ENCODE measurements at regions not wholly inside any gene's neighbourhood (a gene's known extent, or its start where the extent isn't known, plus 50 kb on each side); places are given as distances from the start of the nearest gene placed in this dataset.

- TF ChIP-seq RAD21 (IDR thresholded peaks at IDR 0.05; ENCODE audit: low read length) (no peak), RFX5 (IDR thresholded peaks at IDR 0.05; ENCODE audit: low read depth, low read length) (no peak), MAFK (IDR thresholded peaks at IDR 0.05; ENCODE audit: low read depth, low read length) (no peak), BHLHE40 (IDR thresholded peaks at IDR 0.05; ENCODE audit: low read depth, low read length) (no peak), FOS (IDR thresholded peaks at IDR 0.05; ENCODE audit: low read depth, low read length) (no peak), CEBPB (IDR thresholded peaks at IDR 0.05; ENCODE audit: low read depth, low read length) (no peak), SMC3 (IDR thresholded peaks at IDR 0.05; ENCODE audit: low read depth, low read length) (no peak), MXI1 (IDR thresholded peaks at IDR 0.05; ENCODE audit: borderline replicate concordance, low read depth, low read length) (no peak), ELK1 (IDR thresholded peaks at IDR 0.05; ENCODE audit: borderline replicate concordance, low read depth, low read length) (no peak), CTCF (conservative IDR thresholded peaks at IDR 0.05; ENCODE audit: low read depth, low read length) (no peak)
- Histone ChIP-seq H3K14ac (replicated peaks; ENCODE audit: low read depth, low read length) (no peak overlapping the region), H3K18ac (ENCODE audit: low read depth, low read length) (no peak overlapping the region), H4K8ac (ENCODE audit: low read depth in 2 of 2, low read length in 2 of 2) (no peak overlapping the region), H2BK20ac (ENCODE audit: low read depth, low read length) (no peak overlapping the region), H3K27me3 (ENCODE audit: control insufficient read depth, insufficient read depth, low read length) (no peaks in the 10 kb centered on the region), H2BK120ac (ENCODE audit: low read depth, low read length) (no peak overlapping the region), H4K5ac (ENCODE audit: low read depth, low read length) (no peak overlapping the region), H2AK9ac (replicated peaks; ENCODE audit: low read depth, low read length, poor library complexity) (no peak overlapping the region), H2AK5ac (ENCODE audit: low read depth, low read length) (no peak overlapping the region), H2AFZ (replicated peaks; ENCODE audit: low read length, poor library complexity) (no peak overlapping the region), H3K79me1 (ENCODE audit: low read depth in 1 of 2, low read length in 2 of 2) (no peaks in the 10 kb centered on the region), H3K36me3 (ENCODE audit: control insufficient read depth, insufficient read depth, low read length) (no peaks in the 10 kb centered on the region), H3K4ac (ENCODE audit: low read depth, low read length) (no peak overlapping the region), H4K20me1 (ENCODE audit: insufficient read depth, low read length) (no peaks in the 10 kb centered on the region), H3K9me1 (ENCODE audit: insufficient read depth, low read length) (no peaks in the 10 kb centered on the region), H3K9ac (ENCODE audit: low read depth, low read length) (no peak overlapping the region), H3K56ac (ENCODE audit: extremely low read depth, insufficient read depth, low read length) (no peak overlapping the region), H3K4me2 (ENCODE audit: low read depth, low read length) (no peak overlapping the region), H3K23ac (ENCODE audit: low read depth, low read length) (no peak overlapping the region), H2BK5ac (ENCODE audit: low read depth, low read length, poor library complexity, severe bottlenecking) (no peak overlapping the region), H4K91ac (ENCODE audit: insufficient read depth, low read depth, low read length) (no peak overlapping the region), H3K4me1 (ENCODE audit: control insufficient read depth, insufficient read depth, low read length) (no peaks in the 10 kb centered on the region), H2BK15ac (ENCODE audit: low read depth, low read length) (no peak overlapping the region), H3K4me3 (ENCODE audit: insufficient read depth, low read depth, low read length) (no peak overlapping the region), H3K9me3 (ENCODE audit: control insufficient read depth, insufficient read depth, low read length) (no peaks in the 10 kb centered on the region), H3K27ac (ENCODE audit: insufficient read depth, low read length) (no peak overlapping the region)
- no peak for ATAC-seq (ENCODE audit: low read depth)
- WGBS, 2 experiments (ENCODE audit: extremely low coverage in 2 of 2, insufficient read length in 1 of 2) = 23% methylated on average over 4 of the region's 7 CpGs; no CpG with 5 or more reads in 1 of the 2 experiments
- BruUV-seq (replicated peaks) = no TSS peak
- ChIA-PET POLR2A (ENCODE audit: unreplicated experiment) (no interaction called here), CTCF (no interaction called here)
- dilution Hi-C loops (cut with HindIII; ENCODE audit: low sequenced_read_pairs, unreplicated experiment) (no loop called here), in situ Hi-C loops (cut with MboI; ENCODE audit: low sequenced_read_pairs) (no loop called here), intact Hi-C loops (cut with micrococcal nuclease) (no loop called here)
- DNase-seq = no peak
Measured at GRCh38 chr13:91132786-91133185, 214.7 kb upstream of the MIR17HG start.

Data from IMR-90 (cell line).